Stimulated activated CD8-positive, alpha-beta memory T cell treated with anti-CD3 and anti-CD28 coated beads, Interleukin-15, amount 100 ng/mL, for 1 hour (primary cell): ENCODE measurements at regions not wholly inside any gene's neighbourhood (a gene's known extent, or its start where the extent isn't known, plus 50 kb on each side); places are given as distances from the start of the nearest gene placed in this dataset.

Experiments used
- DNase-seq: peaks from one replicate; pipeline ENCODE4 v3.0.0-alpha.2; 2020; ENCODE audit warnings: low read depth

DNA sequence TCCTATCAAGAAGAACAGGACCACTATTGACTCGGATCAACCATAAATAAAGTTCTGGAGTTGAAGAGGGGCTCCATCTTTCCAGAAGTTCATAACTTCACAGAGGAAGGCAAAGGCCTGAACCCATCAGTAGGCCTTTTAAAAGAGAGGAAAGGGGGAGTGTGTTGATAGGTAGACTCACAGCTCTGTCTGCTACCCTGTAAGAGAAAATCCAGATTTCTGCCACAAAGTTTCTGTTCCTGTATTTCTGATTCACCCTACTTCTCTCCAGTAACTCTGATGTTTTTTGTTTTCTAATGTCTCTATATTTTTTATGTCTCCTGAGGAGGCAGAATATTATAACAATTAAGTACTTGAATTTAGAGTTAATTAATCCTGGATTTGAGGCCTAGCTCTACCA is 564.0 kb downstream of the TNS1 start:
- no peak for DNase-seq

DNA sequence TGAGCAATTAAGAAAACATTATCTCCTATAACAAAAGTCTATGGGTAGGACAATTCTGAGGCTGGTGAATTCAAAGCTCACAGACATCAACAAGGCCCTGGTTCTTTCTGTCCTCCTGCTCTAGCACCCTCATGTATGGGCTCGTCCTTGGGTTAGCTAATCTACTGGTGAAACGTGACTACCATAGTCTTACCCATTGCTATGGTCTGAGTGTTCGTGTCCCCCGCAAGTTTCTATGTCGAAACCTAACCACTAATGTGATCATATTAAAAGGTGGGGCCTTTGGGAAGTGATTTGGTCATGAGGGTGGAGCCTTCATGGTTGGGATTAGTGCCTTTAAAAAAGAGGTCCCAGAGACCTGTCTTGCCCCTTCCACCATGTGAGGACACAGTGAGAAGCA is 564.7 kb downstream of the TNS1 start:
- DNase-seq, result no peak

DNA sequence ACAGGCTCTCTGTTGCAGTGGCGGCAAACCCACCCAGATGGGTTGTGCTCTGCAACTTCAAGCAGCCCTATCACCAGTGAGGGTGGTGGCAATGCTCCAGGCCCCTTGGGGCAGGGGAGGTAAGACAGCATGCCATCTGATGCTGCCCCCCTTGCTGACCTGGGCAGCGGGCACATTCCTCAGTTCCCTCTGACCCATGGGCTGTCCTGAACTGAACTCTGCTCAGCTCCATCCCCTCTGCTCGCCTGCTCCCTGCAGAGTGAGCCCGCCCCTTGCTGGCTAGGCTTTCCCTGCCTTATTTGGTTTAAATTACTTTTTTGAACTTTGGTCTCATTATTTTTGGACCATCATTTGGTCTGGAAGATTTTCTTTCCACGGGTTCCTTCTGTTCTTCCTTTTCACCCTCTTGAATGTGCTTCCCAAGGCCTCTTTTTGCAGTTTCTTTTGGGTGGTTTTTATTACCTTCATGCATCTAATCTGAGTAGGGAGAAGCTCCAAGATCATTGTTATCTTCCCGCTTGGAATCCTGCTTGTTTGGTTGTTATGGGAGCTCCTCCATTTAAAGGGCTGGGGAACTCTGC is 565.4 kb downstream of the TNS1 start:
- DNase-seq, result no peak

DNA sequence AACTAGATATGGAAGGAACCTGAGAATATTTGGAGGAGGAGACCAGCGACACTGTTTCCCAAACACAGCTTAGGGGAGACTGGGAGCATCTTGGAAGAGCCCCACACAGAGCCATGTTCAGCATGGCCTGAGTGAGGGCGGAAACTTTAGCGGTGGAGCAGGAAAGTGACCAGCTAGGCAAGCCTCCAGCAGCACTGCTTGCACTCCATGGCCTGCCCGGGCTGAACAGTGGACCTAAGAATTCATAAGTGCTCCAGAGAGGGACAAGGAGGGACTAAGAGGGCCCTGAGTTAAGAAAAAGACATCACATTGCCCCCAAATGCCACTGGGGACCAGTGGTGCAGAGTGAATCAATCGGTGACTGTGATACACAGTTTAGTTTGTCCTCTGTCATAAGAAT is 566.4 kb downstream of the TNS1 start:
- DNase-seq, result no peak

DNA sequence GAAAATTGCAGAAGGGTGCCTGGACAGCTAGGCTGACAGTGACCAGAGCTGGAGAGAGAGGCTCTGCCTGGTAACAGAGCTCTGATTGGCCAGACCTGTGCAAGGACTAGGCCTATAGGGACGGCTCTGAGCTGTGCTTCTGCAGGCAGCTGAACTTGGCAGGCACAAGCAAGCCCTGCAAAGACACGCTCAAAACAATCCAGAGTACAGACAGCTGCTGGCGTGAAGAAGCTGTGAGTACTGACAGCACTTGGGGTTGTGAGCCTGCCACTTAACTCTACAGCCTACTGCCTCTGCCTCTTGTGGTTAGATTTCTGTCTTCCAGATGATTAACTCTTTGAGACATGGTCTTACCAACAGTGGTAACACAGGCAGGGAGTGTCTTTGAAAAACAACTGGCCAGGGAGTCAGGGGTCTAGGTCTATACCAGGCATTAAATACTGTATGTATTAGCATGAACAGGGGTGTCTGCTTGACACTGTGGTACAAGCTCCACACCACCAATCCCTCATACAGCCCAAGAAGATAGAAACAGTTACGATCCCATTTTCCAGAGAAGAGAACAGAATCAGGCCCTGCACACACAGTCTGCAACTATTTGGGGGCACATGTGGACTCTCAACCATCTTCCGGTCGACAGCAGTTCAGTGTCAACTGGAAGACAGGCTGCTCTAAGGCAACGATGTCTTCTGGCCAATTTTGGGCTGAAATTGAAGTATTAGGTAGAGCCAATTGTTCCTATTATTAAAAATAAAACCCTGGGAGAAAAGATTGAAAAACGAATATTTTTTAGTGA is 568.4 kb downstream of the TNS1 start:
- peak; percentile 0 for DNase-seq

DNA sequence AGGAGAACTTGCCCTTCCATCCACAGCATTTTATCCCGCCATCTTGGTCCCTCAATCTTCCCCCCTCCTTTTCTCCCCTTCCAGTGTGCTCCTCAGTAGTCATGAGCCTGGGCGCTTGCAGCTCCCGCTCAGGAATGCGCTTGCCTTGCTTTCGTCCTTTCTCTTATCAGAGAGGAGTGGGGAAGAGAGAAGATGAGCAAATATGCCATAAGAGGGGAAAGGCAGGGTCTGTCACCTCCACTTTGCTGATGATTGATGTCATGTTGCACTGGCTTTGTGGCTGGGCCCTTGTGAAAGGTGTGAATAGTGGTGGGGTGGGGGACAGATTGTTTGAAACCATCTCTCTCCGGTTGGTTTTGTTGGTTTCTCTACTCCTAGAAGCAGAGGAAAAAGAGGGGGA is 569.3 kb downstream of the TNS1 start:
- DNase-seq, result no peak

DNA sequence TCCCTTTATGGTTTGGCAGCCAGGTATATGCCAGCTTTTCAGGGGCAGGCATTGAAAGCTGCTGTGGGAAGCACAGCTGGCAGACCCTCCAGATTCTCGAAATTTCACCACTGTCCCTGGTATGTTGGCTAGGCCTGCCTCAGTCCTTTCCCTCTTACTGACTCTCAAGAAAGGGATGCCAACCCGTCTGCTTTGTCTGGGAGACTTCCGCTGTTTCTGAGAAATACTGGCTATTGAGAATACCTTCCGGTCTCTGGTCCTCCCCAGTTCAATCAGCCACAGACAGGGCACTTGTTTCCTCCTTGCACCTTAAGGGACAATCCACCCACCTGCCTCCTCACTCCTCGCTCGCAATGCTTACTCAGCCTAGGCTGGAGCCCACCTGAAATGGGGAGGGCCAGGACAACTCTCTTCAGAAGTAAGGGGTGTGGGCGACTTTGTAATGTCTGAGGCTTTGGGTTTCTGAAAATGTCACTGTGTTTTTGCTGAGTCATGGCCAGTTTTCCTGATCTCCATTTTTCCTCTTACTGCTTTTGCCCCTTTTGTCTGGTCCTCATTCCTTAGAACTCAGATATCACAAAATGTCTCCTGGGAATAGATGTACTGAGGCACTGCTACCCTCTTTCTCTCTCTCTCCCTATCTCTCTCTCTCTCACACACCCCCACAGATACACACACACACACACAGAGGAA is 571.1 kb downstream of the TNS1 start:
- DNase-seq, result no peak

DNA sequence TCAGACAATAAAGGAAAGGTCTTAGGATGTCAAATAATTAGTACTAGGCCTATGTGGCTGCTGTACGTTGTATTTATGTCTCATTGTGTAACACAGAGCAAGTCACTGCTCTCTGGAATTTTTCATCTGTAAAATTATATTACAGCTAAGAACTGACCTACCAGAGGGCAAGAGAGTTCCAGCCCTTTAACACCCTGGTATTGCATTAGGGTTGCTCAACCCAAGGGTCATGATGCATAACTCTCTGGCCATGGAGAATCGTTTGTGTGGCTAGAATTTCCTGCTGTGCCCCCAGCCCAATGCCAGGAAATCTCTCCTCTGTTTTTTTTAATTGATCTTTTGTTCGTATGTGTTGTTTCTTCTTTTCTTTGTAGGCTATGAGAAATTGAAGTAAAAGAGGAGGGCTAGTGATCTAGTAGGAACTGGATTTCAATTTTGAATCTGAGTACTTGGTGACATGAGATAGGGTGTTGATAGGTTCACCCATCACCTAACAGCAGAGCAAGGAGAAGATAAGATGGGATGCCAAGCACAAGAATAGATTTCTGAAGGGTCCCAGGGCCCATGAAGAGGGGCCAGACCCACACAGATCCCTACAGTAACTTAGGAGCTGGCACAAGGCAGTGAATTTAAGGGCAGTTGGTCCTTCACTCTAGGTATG is 571.2 kb upstream of the TNP1 start:
- no peak for DNase-seq

DNA sequence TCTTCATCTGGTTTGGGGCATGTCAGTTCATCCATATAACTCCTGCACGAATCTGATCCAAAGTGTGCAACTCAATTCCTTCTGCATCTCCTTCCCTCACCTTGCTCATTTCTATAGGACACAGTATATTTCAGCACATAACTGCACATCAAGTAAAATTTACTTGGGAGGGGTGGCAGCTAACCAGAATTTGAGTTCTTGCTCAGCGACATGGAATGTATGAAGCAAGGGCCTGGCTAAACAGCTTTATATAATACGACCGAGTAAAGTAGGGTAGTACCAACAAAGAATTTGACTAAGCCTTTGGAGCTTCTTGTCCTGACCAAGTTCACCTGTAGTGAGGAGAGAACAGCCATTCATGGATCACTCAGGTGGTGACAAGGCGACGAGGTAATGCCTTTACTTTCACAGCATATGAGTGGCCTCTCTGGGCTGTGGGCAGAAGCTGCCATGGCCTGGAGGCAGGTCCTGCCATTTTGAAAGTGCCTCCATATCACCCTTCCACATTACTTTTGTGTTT is 570.2 kb upstream of the TNP1 start:
- no peak for DNase-seq

DNA sequence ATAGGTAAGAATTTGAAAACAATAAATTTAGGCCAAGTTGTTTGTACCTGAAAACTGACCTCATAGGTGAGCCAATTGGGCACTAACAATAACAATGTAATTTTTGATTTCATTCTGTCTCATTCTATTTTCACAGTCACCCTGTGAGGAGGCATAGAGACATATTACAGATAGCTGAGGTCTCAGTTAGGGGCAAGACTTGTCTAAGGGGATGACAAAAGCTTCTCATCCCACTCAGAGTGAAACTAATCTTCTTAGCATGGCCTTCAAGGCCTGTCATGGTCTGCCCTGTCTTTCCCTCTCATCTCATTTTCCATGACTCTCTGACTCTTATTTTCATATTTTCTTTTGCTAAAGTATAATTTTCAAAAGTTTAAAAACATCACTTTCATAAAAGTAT is 562.0 kb upstream of the TNP1 start:
- no peak for DNase-seq

DNA sequence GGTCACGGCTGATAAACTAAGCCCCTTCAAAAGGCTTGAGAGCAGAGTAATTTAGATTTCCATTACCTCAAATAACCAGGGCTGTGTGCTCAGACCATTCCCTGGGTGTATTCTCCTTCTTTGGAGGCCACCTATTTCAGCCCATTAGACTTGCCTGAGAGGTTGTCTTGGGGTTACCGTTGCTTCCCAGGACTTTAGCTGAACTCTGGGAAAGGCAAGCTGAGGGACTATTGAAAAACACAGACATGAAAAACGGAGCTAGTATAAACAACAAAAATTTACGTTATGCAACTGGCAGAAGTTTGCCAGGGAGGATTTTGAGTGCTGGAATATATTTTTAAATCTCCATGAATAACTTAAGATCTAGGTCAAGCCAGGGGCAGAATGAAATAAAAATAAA is 561.0 kb upstream of the TNP1 start:
- no peak for DNase-seq

DNA sequence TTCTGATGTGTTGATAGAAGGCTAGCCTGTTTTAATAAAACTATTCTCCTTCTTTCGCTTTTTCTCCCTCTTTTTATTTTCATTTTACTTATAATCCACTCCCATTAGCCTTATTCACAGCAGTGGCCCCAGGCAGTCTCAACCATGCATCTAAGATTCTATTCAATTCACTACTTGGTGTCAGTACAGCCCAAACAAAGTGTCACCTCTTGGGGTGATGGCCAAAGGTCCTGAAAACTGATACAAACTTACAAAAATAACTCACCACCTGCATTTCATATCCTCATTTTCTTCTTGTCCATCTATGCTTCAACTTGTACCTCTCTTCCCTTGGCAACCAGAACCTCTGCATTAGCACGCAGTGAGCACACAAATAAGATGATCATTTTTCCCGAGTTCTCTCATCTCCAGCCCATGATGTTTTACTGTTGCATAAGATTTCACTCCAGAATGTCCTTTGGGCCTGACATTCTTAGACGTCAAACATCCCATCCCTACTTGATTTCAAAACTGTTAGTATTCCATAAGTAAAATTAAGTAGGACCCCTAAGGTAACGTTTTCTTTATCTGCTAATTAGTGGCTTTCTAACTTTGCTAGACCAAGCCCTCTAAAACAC is 559.3 kb upstream of the TNP1 start:
- no peak for DNase-seq

DNA sequence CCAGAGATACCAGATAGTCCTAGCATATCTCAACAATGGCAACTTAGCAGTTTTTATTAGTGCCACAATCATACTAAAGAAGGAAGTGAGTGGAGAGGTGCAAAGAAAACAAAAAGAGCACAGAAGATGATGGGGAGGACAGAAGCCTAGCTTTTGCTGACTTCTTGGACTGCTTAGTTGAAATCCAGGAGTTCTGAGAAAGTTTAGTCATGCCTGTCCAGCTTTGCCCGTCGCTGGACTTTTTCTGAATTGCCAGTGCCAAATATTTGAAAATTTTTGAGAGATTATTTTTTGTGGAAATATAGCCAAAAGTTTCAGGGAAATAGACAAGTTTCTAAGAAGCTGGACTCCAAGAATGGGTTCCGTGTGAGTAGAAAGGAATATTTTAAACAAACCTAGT is 558.7 kb upstream of the TNP1 start:
- no peak for DNase-seq

DNA sequence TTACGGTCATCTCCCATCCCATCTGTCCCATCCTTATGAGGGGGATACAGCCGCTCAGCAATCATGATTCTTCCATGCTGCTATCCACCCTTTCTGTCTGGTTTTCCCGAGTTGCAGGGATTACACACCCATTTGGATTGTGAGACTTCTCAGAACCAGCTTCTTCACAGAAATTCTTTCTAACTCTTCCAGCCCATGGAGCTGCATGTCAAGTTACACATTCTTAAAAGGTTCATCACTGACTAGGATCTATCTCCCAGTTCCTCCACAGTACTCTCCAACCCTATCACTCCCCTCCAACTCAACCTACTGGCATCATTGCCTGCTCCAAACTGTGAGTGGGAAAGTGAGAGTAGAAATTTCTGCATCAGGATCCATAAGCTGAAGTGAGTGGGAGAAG is 558.2 kb upstream of the TNP1 start:
- no peak for DNase-seq

DNA sequence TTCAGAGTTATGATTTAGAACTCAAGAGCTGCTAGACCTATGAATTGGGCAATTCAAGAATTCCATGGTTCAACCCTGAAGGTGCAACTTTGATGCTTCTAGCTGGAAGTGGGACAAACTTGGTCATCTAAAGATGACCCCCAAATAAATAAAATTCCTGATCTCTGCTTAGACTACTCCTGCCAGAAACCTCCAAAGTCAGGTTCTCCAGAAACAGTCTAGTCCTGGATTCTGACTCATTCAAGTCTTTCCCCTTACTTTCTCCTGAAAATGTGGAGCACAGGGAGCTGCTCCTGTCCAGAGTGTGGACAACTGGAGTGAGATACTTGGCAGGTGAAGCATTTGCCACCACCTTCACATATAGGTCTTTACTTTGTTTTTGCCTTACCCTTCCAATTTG is 557.7 kb upstream of the TNP1 start:
- no peak for DNase-seq

DNA sequence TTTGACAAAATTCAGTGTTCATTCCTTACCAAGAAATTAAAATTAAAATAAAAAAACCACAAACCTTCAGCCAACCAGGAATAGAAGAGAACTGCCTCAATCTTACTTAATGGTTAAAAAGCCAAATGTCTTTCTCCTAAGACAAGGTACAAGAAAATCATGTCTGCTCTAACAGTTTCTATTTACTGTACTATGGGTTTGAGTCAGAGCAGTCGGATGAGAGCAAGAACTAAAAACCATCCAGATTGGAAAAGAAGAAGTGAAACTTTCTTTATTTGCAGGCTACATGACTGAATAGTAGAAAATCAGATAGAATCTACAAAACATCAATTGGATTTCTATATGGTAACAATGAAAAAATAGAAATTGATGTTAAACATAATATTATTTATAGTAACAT is 555.5 kb upstream of the TNP1 start:
- DNase-seq, result no peak

DNA sequence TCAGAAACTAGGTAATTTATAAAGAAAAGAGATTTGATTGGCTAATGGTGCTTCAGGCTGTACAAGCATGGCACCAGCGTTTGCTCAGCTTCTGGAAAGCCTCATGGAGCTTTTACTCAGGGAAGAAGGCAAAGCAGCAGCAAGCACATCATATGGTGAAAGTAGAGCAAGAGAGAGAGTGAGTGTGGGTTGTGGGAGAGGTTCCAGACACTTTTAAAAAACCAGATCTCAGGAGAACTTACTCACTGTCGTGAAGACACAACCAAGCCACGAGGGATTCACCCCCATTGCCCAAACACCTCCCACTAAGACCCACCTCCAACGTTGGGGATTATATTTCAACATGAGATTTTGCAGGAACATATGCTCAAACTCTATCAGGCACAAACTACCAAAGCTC is 554.6 kb upstream of the TNP1 start:
- no peak for DNase-seq

DNA sequence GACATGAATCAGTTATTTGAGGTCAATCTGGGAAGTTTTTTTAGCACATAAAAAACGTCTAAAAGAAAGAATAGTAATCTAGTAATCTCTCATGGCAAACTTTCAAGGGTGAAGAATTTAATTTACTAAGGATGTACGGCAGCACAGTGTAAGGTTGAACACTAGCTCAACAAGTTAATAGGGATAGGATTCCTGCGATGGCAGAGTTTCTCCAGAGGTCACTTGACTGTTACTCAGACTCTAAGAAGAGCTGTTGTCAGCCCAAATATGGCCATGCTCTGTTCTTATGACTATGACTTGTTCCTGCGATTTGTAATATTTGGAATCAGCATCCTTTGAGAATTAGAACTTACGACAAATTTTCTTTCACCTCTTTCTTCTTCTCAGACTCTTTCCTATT is 553.3 kb upstream of the TNP1 start:
- no peak for DNase-seq

DNA sequence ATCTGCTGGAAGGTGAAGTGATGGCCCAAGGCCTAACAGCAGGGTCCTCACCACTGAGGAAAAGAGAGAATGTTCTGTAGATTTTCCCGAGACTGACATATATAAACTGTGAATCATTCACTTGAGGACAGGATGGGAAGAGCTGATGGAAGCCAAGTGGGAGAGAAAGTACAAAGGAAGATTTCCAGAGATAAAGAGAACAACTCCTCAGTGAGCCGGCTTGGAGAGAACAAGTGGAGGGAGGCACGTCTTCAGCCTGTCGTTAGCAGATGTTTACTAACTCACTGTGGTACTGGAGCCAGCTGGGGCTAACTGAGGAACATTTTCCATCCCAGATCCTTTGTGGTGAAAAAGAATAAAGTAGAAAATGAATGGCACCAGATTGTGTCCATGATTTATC is 552.9 kb upstream of the TNP1 start:
- no peak for DNase-seq

DNA sequence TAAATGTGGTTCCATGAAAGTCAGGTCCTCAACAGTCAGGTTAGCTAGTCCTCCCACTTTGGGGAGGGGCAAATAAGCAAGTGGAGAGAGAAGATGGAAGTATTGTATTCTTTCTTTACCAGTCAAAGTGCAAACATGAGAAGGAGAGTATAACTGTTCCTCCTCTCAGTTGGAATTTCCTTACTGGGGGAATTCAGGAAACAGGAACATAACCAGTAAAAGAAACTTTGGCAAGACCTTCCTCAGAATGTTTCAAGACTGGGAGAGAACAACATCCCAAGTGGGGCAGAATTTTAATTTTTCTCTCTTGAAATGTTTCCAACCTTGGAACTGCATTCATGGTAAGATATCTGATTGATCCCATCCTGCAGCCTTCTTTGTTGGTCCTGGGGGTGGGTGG is 552.4 kb upstream of the TNP1 start:
- no peak for DNase-seq

DNA sequence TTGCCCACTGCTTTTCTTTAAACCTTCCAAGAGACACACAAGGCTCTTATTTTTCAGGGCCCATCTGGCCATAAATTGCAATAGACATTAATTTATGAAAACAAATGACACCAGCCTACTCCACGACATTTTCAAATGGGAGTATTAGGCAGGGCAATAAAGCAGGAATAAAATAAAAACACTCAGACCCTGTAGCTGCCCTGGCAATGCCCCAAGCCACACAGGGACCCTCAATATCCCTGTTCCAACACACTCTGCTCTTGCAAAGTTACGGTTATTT is 550.8 kb upstream of the TNP1 start:
- DNase-seq, result no peak

DNA sequence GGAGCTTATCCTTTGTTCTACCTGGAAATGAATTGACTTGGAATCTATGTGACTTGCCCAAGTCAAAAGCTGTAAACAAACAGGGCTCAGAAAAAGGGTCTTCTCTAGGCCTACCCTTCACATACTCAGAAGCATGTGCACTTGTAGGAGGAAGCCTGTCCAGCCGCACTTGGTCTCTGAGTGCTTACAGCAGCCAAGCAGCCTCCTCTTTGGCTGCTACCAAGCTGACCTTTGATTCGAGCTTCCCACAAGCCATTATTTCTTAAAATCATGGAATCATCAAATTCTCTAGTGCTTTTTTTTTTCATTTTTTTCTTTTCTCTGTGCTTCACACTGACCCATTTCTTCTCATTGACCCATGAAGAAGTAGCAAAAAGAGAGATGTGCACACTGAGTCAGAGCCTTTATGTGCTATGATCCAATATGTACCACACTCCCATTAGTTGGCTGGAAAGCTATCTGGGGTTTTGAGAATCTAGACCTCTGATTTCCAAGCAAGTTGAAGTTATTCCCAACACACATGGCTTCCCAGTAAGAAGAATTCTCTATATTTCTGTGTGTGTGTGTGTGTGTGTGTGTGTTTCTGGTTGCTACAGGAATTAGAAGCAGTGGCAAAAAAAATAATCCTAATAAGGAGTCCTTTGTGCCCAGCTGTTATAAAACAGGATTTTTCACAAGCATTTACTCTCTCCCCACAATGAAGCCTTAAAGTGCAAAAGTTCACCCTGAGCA is 550.3 kb upstream of the TNP1 start:
- DNase-seq, result no peak
